Central memory CD4-positive, alpha-beta T cell (primary cell): ENCODE measurements at regions not wholly inside any gene's neighbourhood (a gene's known extent, or its start where the extent isn't known, plus 50 kb on each side); places are given as distances from the start of the nearest gene placed in this dataset.
"Not testable (repeated sequence)": the region's sequence is repeated elsewhere in the genome, so short reads cannot be mapped to it uniquely, and the experiment has no call there.

Experiments used
- DNase-seq: peaks from one replicate; pipeline ENCODE4 v3.0.0; 2022

- DNase-seq = no peak
Measured at GRCh38 chr18:8970843-8971242, 131.7 kb upstream of the NDUFV2 start.

GRCh38 chr18:8972116-8972515 is 130.4 kb upstream of the NDUFV2 start:
- no peak for DNase-seq

GRCh38 chr18:8974279-8974678 is 128.2 kb upstream of the NDUFV2 start:
- no peak for DNase-seq

- no peak for DNase-seq
Measured at GRCh38 chr18:8974696-8975095, 127.8 kb upstream of the NDUFV2 start.

GRCh38 chr18:8975624-8976023 is 126.9 kb upstream of the NDUFV2 start:
- no peak for DNase-seq

GRCh38 chr18:8976606-8977005 is 125.9 kb upstream of the NDUFV2 start:
- no peak for DNase-seq

GRCh38 chr18:8977166-8977565 is 125.3 kb upstream of the NDUFV2 start:
- DNase-seq = no peak

- no peak for DNase-seq
Measured at GRCh38 chr18:8977701-8978100, 124.8 kb upstream of the NDUFV2 start.

- no peak for DNase-seq
Measured at GRCh38 chr18:8978394-8978793, 124.1 kb upstream of the NDUFV2 start.

- DNase-seq = no peak
Measured at GRCh38 chr18:8979258-8979988, 123.1 kb upstream of the NDUFV2 start.

- DNase-seq = no peak
Measured at GRCh38 chr18:8980496-8980895, 122.0 kb upstream of the NDUFV2 start.

- no peak for DNase-seq
Measured at GRCh38 chr18:8980918-8981317, 121.6 kb upstream of the NDUFV2 start.

GRCh38 chr18:8982416-8983183 is 119.9 kb upstream of the NDUFV2 start:
- DNase-seq = no peak

GRCh38 chr18:8983195-8983594 is 119.3 kb upstream of the NDUFV2 start:
- DNase-seq = no peak

- DNase-seq = no peak
Measured at GRCh38 chr18:8984131-8984721, 118.3 kb upstream of the NDUFV2 start.

- DNase-seq = no peak
Measured at GRCh38 chr18:8987241-8987640, 115.3 kb upstream of the NDUFV2 start.

GRCh38 chr18:8988260-8988871 is 114.1 kb upstream of the NDUFV2 start:
- peak; percentile 40 for DNase-seq

GRCh38 chr18:8989017-8989416 is 113.5 kb upstream of the NDUFV2 start:
- DNase-seq = no peak

GRCh38 chr18:8989855-8990254 is 112.6 kb upstream of the NDUFV2 start:
- no peak for DNase-seq

- no peak for DNase-seq
Measured at GRCh38 chr18:8990276-8991031, 112.0 kb upstream of the NDUFV2 start.

GRCh38 chr18:8991155-8991554 is 111.3 kb upstream of the NDUFV2 start:
- DNase-seq = no peak

- DNase-seq = not testable (repeated sequence)
Measured at GRCh38 chr18:8992500-8992899, 110.0 kb upstream of the NDUFV2 start.

- DNase-seq = no peak
Measured at GRCh38 chr18:8994603-8995002, 107.9 kb upstream of the NDUFV2 start.
